ENCODE measurements at regions not wholly inside any gene's neighbourhood (a gene's known extent, or its start where the extent isn't known, plus 50 kb on each side); places are given as distances from the start of the nearest gene placed in this dataset.

GRCh38 chr13:73603646-73604045 lies 530.6 kb downstream of the KLF12 start:
- intact Hi-C loops (cut with micrococcal nuclease) = no loop called here
- H3K9ac ChIP-seq (ENCODE audit: low read length) = no peak overlapping the region
- H3K9me3 ChIP-seq (ENCODE audit: low read length) = no peaks in the 10 kb centered on the region
- peaks cover 46% of the 10 kb centered on the region for H3K4me1 ChIP-seq (ENCODE audit: insufficient read depth, low read length)
- H4K20me1 ChIP-seq (ENCODE audit: low read length) = no peaks in the 10 kb centered on the region
- H3F3A ChIP-seq (ENCODE audit: low read length, unreplicated experiment) = peaks cover 4% of the 10 kb centered on the region
- ATAC-seq (no peak), DNase-seq (no peak)
- TF ChIP-seq EZH2 (IDR thresholded peaks at IDR 0.05; ENCODE audit: low read length, unreplicated experiment) (no peak), CTCF (conservative IDR thresholded peaks at IDR 0.05; ENCODE audit: low read depth, low read length) (no peak), EZH2phosphoT487 (IDR thresholded peaks at IDR 0.05; ENCODE audit: borderline replicate concordance, low read length) (no peak)
- CTCF ChIA-PET = no interaction called here
- POLR2A ChIA-PET (ENCODE audit: unreplicated experiment) = no interaction called here
- H3K36me3 ChIP-seq (ENCODE audit: low read depth, low read length) = no peaks in the 10 kb centered on the region
- H3K27me3 ChIP-seq (ENCODE audit: low read length) = no peaks in the 10 kb centered on the region
- no peak overlapping the region for H3K27ac ChIP-seq (ENCODE audit: low read length)
- no TSS peak for BruUV-seq (replicated peaks)
- no peaks in the 10 kb centered on the region for H3K79me2 ChIP-seq (ENCODE audit: low read length)
- no peak overlapping the region for H3K4me3 ChIP-seq (ENCODE audit: low read length)
- H3K9me2 ChIP-seq (replicated peaks; ENCODE audit: low read length) = no peaks in the 10 kb centered on the region
- H2AFZ ChIP-seq (ENCODE audit: low read length) = no peak overlapping the region
- H3K4me2 ChIP-seq (ENCODE audit: low read length) = no peak overlapping the region

- no peak for TF ChIP-seq EZH2phosphoT487 (IDR thresholded peaks at IDR 0.05; ENCODE audit: borderline replicate concordance, low read length)
- no peak for TF ChIP-seq EZH2 (IDR thresholded peaks at IDR 0.05; ENCODE audit: low read length, unreplicated experiment)
- TF ChIP-seq CTCF (conservative IDR thresholded peaks at IDR 0.05; ENCODE audit: low read depth, low read length) = no peak
- CTCF ChIA-PET = no interaction called here
- H3K9me2 ChIP-seq (replicated peaks; ENCODE audit: low read length) = no peaks in the 10 kb centered on the region
- no peaks in the 10 kb centered on the region for H3K9me3 ChIP-seq (ENCODE audit: low read length)
- H2AFZ ChIP-seq (ENCODE audit: low read length) = no peak overlapping the region
- H3K9ac ChIP-seq (ENCODE audit: low read length) = no peak overlapping the region
- H3F3A ChIP-seq (ENCODE audit: low read length, unreplicated experiment) = peaks cover 14% of the 10 kb centered on the region
- H3K27me3 ChIP-seq (ENCODE audit: low read length) = no peaks in the 10 kb centered on the region
- BruUV-seq (replicated peaks) = no TSS peak
- peaks cover 45% of the 10 kb centered on the region for H3K4me1 ChIP-seq (ENCODE audit: insufficient read depth, low read length)
- H3K79me2 ChIP-seq (ENCODE audit: low read length) = no peaks in the 10 kb centered on the region
- H3K36me3 ChIP-seq (ENCODE audit: low read depth, low read length) = no peaks in the 10 kb centered on the region
- intact Hi-C loops (cut with micrococcal nuclease) = no loop called here
- DNase-seq (peak; percentile 58), ATAC-seq (no peak)
- H3K27ac ChIP-seq (ENCODE audit: low read length) = peak overlapping the region; percentile 99
- no peaks in the 10 kb centered on the region for H4K20me1 ChIP-seq (ENCODE audit: low read length)
- POLR2A ChIA-PET (ENCODE audit: unreplicated experiment) = no interaction called here
- H3K4me2 ChIP-seq (ENCODE audit: low read length) = no peak overlapping the region
- no peak overlapping the region for H3K4me3 ChIP-seq (ENCODE audit: low read length)
Observed at GRCh38 chr13:73602295-73602694, 531.9 kb downstream of the KLF12 start.

- H3K4me2 ChIP-seq (ENCODE audit: low read length) = no peak overlapping the region
- no peaks in the 10 kb centered on the region for H3K27me3 ChIP-seq (ENCODE audit: low read length)
- BruUV-seq (replicated peaks) = no TSS peak
- no peak for DNase-seq
- H3K4me3 ChIP-seq (ENCODE audit: low read length) = no peak overlapping the region
- peaks cover 48% of the 10 kb centered on the region for H3K4me1 ChIP-seq (ENCODE audit: insufficient read depth, low read length)
- H2AFZ ChIP-seq (ENCODE audit: low read length) = no peak overlapping the region
- H3K36me3 ChIP-seq (ENCODE audit: low read depth, low read length) = no peaks in the 10 kb centered on the region
- H3K9ac ChIP-seq (ENCODE audit: low read length) = no peak overlapping the region
- no peaks in the 10 kb centered on the region for H3K9me3 ChIP-seq (ENCODE audit: low read length)
- TF ChIP-seq CTCF (conservative IDR thresholded peaks at IDR 0.05; ENCODE audit: low read depth, low read length) (no peak), EZH2 (IDR thresholded peaks at IDR 0.05; ENCODE audit: low read length, unreplicated experiment) (no peak), EZH2phosphoT487 (IDR thresholded peaks at IDR 0.05; ENCODE audit: borderline replicate concordance, low read length) (no peak)
- POLR2A ChIA-PET (ENCODE audit: unreplicated experiment) = no interaction called here
- no peaks in the 10 kb centered on the region for H3K79me2 ChIP-seq (ENCODE audit: low read length)
- H3K27ac ChIP-seq (ENCODE audit: low read length) = peak overlapping the region; percentile 99
- CTCF ChIA-PET = no interaction called here
- peaks cover 14% of the 10 kb centered on the region for H3F3A ChIP-seq (ENCODE audit: low read length, unreplicated experiment)
- H3K9me2 ChIP-seq (replicated peaks; ENCODE audit: low read length) = no peaks in the 10 kb centered on the region
- H4K20me1 ChIP-seq (ENCODE audit: low read length) = no peaks in the 10 kb centered on the region
- no peak for ATAC-seq
- intact Hi-C loops (cut with micrococcal nuclease) = no loop called here
Observed at GRCh38 chr13:73601708-73602107, 532.5 kb downstream of the KLF12 start.

Measured in PC-3 (cell line).